ENCODE measurements at regions not wholly inside any gene's neighbourhood (a gene's known extent, or its start where the extent isn't known, plus 50 kb on each side); places are given as distances from the start of the nearest gene placed in this dataset.

- no peak for TF ChIP-seq CTCF (IDR thresholded peaks at IDR 0.05)
- intact Hi-C loops (cut with DNase I, micrococcal nuclease) = no loop called here
- Mint-ChIP-seq H3K4me1 (ENCODE audit: low read depth) (peaks cover 5% of the 10 kb centered on the region), H3K27me3 (no peaks in the 10 kb centered on the region), H3K36me3 (ENCODE audit: low read depth) (no peaks in the 10 kb centered on the region), H3K9me3 (no peaks in the 10 kb centered on the region), H3K4me3 (no peak overlapping the region), H3K27ac (no peak overlapping the region)
- ATAC-seq (ENCODE audit: poor library complexity) (no peak), DNase-seq (no peak)
- Histone ChIP-seq H3K27ac (ENCODE audit: low read depth in 1 of 2, low read length in 2 of 2) (no peak overlapping the region), H3K36me3 (ENCODE audit: insufficient read depth, low read length) (no peaks in the 10 kb centered on the region), H3K4me1 (ENCODE audit: insufficient read depth, low read length) (no peaks in the 10 kb centered on the region), H3K9me3 (ENCODE audit: control insufficient read depth in 1 of 2, insufficient read depth in 1 of 2, low read length in 2 of 2) (no peaks in the 10 kb centered on the region), H3K27me3 (ENCODE audit: control insufficient read depth in 1 of 2, insufficient read depth in 2 of 2, low read length in 2 of 2) (no peaks in the 10 kb centered on the region), H3K4me3 (ENCODE audit: low read length) (no peak overlapping the region)
- ChIA-PET POLR2A (no interaction called here), CTCF (no interaction called here)
These were observed 124.6 kb upstream of the BCL2L14 start for GRCh38 chr12:11946161-11946560.

- no peaks in the 10 kb centered on the region for H3K36me3 ChIP-seq (ENCODE audit: insufficient read depth, low read length)
- H3K4me1 Mint-ChIP-seq (ENCODE audit: low read depth) = peaks cover 5% of the 10 kb centered on the region
- H3K4me1 ChIP-seq (ENCODE audit: insufficient read depth, low read length) = no peaks in the 10 kb centered on the region
- no peaks in the 10 kb centered on the region for H3K36me3 Mint-ChIP-seq (ENCODE audit: low read depth)
- ChIA-PET CTCF (no interaction called here), POLR2A (no interaction called here)
- no peaks in the 10 kb centered on the region for H3K9me3 Mint-ChIP-seq
- no peaks in the 10 kb centered on the region for H3K27me3 Mint-ChIP-seq
- no peak for TF ChIP-seq CTCF (IDR thresholded peaks at IDR 0.05)
- no peaks in the 10 kb centered on the region for H3K27me3 ChIP-seq (ENCODE audit: control insufficient read depth in 1 of 2, insufficient read depth in 2 of 2, low read length in 2 of 2)
- no peak overlapping the region for H3K4me3 ChIP-seq (ENCODE audit: low read length)
- intact Hi-C loops (cut with DNase I, micrococcal nuclease) = no loop called here
- no peak overlapping the region for H3K4me3 Mint-ChIP-seq
- H3K9me3 ChIP-seq (ENCODE audit: control insufficient read depth in 1 of 2, insufficient read depth in 1 of 2, low read length in 2 of 2) = no peaks in the 10 kb centered on the region
- H3K27ac ChIP-seq (ENCODE audit: low read depth in 1 of 2, low read length in 2 of 2) = no peak overlapping the region
- no peak overlapping the region for H3K27ac Mint-ChIP-seq
- ATAC-seq (ENCODE audit: poor library complexity) = no peak
- no peak for DNase-seq
These were observed 123.5 kb upstream of the BCL2L14 start for GRCh38 chr12:11947213-11947612.

GRCh38 chr12:11949738-11950411 is 120.9 kb upstream of the BCL2L14 start:
- no peak overlapping the region for H3K27ac Mint-ChIP-seq

More at GRCh38 chr12:11949738-11950411, 120.9 kb upstream of the BCL2L14 start:
- Mint-ChIP-seq H3K9me3 (no peaks in the 10 kb centered on the region), H3K4me1 (ENCODE audit: low read depth) (peaks cover 16% of the 10 kb centered on the region), H3K4me3 (no peak overlapping the region), H3K27me3 (no peaks in the 10 kb centered on the region), H3K36me3 (ENCODE audit: low read depth) (no peaks in the 10 kb centered on the region)
- peaks cover 3% of the 10 kb centered on the region for H3K4me1 ChIP-seq (ENCODE audit: insufficient read depth, low read length)
- H3K27me3 ChIP-seq (ENCODE audit: control insufficient read depth in 1 of 2, insufficient read depth in 2 of 2, low read length in 2 of 2) = no peaks in the 10 kb centered on the region
- intact Hi-C loops (cut with DNase I, micrococcal nuclease) = loop anchor here in 1 of 2 experiments (10.0 kb wide), 1 partner anchor 55 kb away; no protein-coding TSS in a partner anchor
- ChIA-PET POLR2A (no interaction called here), CTCF (no interaction called here)
- no peaks in the 10 kb centered on the region for H3K36me3 ChIP-seq (ENCODE audit: insufficient read depth, low read length)
- ATAC-seq (ENCODE audit: poor library complexity) (no peak), DNase-seq (no peak)
- no peak overlapping the region for H3K27ac ChIP-seq (ENCODE audit: low read depth in 1 of 2, low read length in 2 of 2)
- no peak overlapping the region for H3K4me3 ChIP-seq (ENCODE audit: low read length)
- TF ChIP-seq CTCF (IDR thresholded peaks at IDR 0.05) = no peak
- H3K9me3 ChIP-seq (ENCODE audit: control insufficient read depth in 1 of 2, insufficient read depth in 1 of 2, low read length in 2 of 2) = no peaks in the 10 kb centered on the region

Data from CD4-positive, alpha-beta T cell (primary cell).